Thyroid gland (tissue), 4 donors: ENCODE measurements at regions not wholly inside any gene's neighbourhood (a gene's known extent, or its start where the extent isn't known, plus 50 kb on each side); places are given as distances from the start of the nearest gene placed in this dataset.
"Not testable (repeated sequence)": the region's sequence is repeated elsewhere in the genome, so short reads cannot be mapped to it uniquely, and the experiment has no call there.

Experiments
- DNase-seq, 2 donors: peaks; one replicate each; pipeline ENCODE4 v3.0.0-alpha.2; 2019
- H3K27ac ChIP-seq, 3 donors: fragments of 200-600 bp; sonication (generic); 1 replicate in 2 of 3; 2 replicates in 1 of 3; pipeline ENCODE4 v1.5.1; 2016 to 2019; ENCODE audit warnings: mild to moderate bottlenecking in 1 of 3, moderate library complexity in 1 of 3
- H3K27me3 ChIP-seq: fragments of 200-600 bp; sonication (generic); one replicate; pipeline ENCODE4 v1.5.1; 2019
- H3K36me3 ChIP-seq, 2 donors: fragments of 200-600 bp; sonication (generic); one replicate each; pipeline ENCODE4 v1.5.1; 2016 to 2019
- H3K4me1 ChIP-seq, 2 donors: fragments of 200-600 bp; sonication (generic); one replicate each; pipeline ENCODE4 v1.5.1; 2017 to 2019
- H3K4me3 ChIP-seq, 3 donors: fragments of 200-600 bp; sonication (generic); replicated peaks in 1 of 3; 1 replicate in 2 of 3; 2 replicates in 1 of 3; pipeline ENCODE4 v1.5.1; 2016; ENCODE audit warnings: mild to moderate bottlenecking in 1 of 3
- H3K9me3 ChIP-seq: fragments of 200-600 bp; sonication (generic); one replicate; pipeline ENCODE4 v1.5.1; 2017
- CTCF ChIP-seq, 6 experiments: fragments of 200-600 bp in 3 of 6; fragments of 450-650 bp in 3 of 6; sonication (generic) in 3 of 6; IDR thresholded peaks; one replicate each; pipeline ENCODE4 v1.5.1; 2016 to 2019; ENCODE audit warnings: antibody characterized with exemption in 6 of 6, mild to moderate bottlenecking in 2 of 6, inconsistent platforms in 1 of 6, moderate library complexity in 1 of 6
- POLR2A ChIP-seq, 2 donors: fragments of 450-650 bp; IDR thresholded peaks; one replicate each; pipeline ENCODE4 v1.6.1; 2017; ENCODE audit warnings: antibody characterized with exemption in 2 of 2, mild to moderate bottlenecking in 2 of 2, moderate library complexity in 1 of 2
- WGBS, 2 donors: methylation state at CpG; one replicate each; pipeline ENCODE4 v1.1.5; 2017; 5-methylcytosine and 5-hydroxymethylcytosine counted together
- intact Hi-C: fragments of 100-400 bp; cut with DNase I; formaldehyde crosslinking; loops from one replicate; pipeline ENCODE4 v1.15.1; 2023

- H3K4me3 ChIP-seq = no peak overlapping the region
- H3K27ac ChIP-seq = no peak overlapping the region
- intact Hi-C loops = no loop called here
- 78 to 81% methylated on average over 1 of the region's 1 CpG for WGBS, 2 donors
- no peak for DNase-seq
- TF ChIP-seq CTCF (IDR thresholded peaks at IDR 0.05) = no peak
- TF ChIP-seq POLR2A (IDR thresholded peaks at IDR 0.05) = no peak
- no peaks in the 10 kb centered on the region for H3K4me1 ChIP-seq
- H3K36me3 ChIP-seq = no peaks in the 10 kb centered on the region
- H3K27me3 ChIP-seq = no peaks in the 10 kb centered on the region
- no peaks in the 10 kb centered on the region for H3K9me3 ChIP-seq
Measured at GRCh38 chr9:74092491-74092834, 404.7 kb upstream of the RORB start.

- H3K36me3 ChIP-seq, intact Hi-C loops, DNase-seq, H3K9me3 ChIP-seq, H3K27ac ChIP-seq, H3K4me1 ChIP-seq, H3K4me3 ChIP-seq, H3K27me3 ChIP-seq: not testable (repeated sequence)
- WGBS, 2 donors = 83 to 93% methylated on average over 1 of the region's 1 CpG
Measured at GRCh38 chr9:74094037-74094436, 403.1 kb upstream of the RORB start.

GRCh38 chr9:74094766-74095165, 402.4 kb upstream of the RORB start:
- Histone ChIP-seq H3K4me3 (no peak overlapping the region), H3K9me3 (no peaks in the 10 kb centered on the region), H3K36me3 (no peaks in the 10 kb centered on the region), H3K27me3 (no peaks in the 10 kb centered on the region), H3K27ac (no peak overlapping the region), H3K4me1 (no peaks in the 10 kb centered on the region)
- DNase-seq = no peak
- WGBS, 2 donors = 94 to 96% methylated on average over 1 of the region's 1 CpG
- intact Hi-C loops = no loop called here
- TF ChIP-seq CTCF (IDR thresholded peaks at IDR 0.05) (no peak), POLR2A (IDR thresholded peaks at IDR 0.05) (no peak)

GRCh38 chr9:74095925-74096324, 401.2 kb upstream of the RORB start:
- H3K36me3 ChIP-seq = no peaks in the 10 kb centered on the region
- H3K27ac ChIP-seq = no peak overlapping the region
- H3K4me1 ChIP-seq = no peaks in the 10 kb centered on the region
- intact Hi-C loops = no loop called here
- no peaks in the 10 kb centered on the region for H3K27me3 ChIP-seq
- WGBS, 2 donors = 92 to 94% methylated on average over 2 of the region's 2 CpGs
- no peak for DNase-seq
- no peak overlapping the region for H3K4me3 ChIP-seq
- no peak for TF ChIP-seq POLR2A (IDR thresholded peaks at IDR 0.05)
- TF ChIP-seq CTCF (IDR thresholded peaks at IDR 0.05) = no peak
- no peaks in the 10 kb centered on the region for H3K9me3 ChIP-seq

- Histone ChIP-seq H3K36me3 (no peaks in the 10 kb centered on the region), H3K27me3 (no peaks in the 10 kb centered on the region), H3K4me3 (no peak overlapping the region), H3K27ac (no peak overlapping the region), H3K9me3 (no peaks in the 10 kb centered on the region), H3K4me1 (no peaks in the 10 kb centered on the region)
- no peak for DNase-seq
- 88 to 95% methylated on average over 2 of the region's 2 CpGs for WGBS, 2 donors
- intact Hi-C loops = no loop called here
- TF ChIP-seq CTCF (IDR thresholded peaks at IDR 0.05) (no peak), POLR2A (IDR thresholded peaks at IDR 0.05) (no peak)
Measured at GRCh38 chr9:74096420-74096819, 400.7 kb upstream of the RORB start.

- Histone ChIP-seq H3K27me3 (no peaks in the 10 kb centered on the region), H3K4me1 (no peaks in the 10 kb centered on the region), H3K36me3 (no peaks in the 10 kb centered on the region), H3K9me3 (no peaks in the 10 kb centered on the region), H3K4me3 (no peak overlapping the region), H3K27ac (no peak overlapping the region)
- WGBS, 2 donors = 92 to 96% methylated on average over 1 of the region's 1 CpG
- no peak for DNase-seq
- intact Hi-C loops = no loop called here
- TF ChIP-seq CTCF (IDR thresholded peaks at IDR 0.05) (no peak), POLR2A (IDR thresholded peaks at IDR 0.05) (no peak)
Measured at GRCh38 chr9:74100042-74100441, 397.1 kb upstream of the RORB start.

- H3K27ac ChIP-seq, H3K4me1 ChIP-seq, DNase-seq, H3K36me3 ChIP-seq, intact Hi-C loops, H3K27me3 ChIP-seq, H3K4me3 ChIP-seq, H3K9me3 ChIP-seq: not testable (repeated sequence)
- WGBS, 2 donors = 43 to 68% methylated on average over 1 of the region's 1 CpG
Measured at GRCh38 chr9:74102148-74102547, 395.0 kb upstream of the RORB start.
